PC-3 (cell line): ENCODE measurements at regions not wholly inside any gene's neighbourhood (a gene's known extent, or its start where the extent isn't known, plus 50 kb on each side); places are given as distances from the start of the nearest gene placed in this dataset.

Experiments used
- ATAC-seq: fragments of 200-7000 bp; cut with Tn5 transposase; 2 replicates; pipeline ENCODE4 v1.9.1; 2020; ENCODE audit warnings: mild to moderate bottlenecking, moderate library complexity
- BruUV-seq: library from RNA; stranded (reverse); fragments of 400-500 nt; replicated peaks from 2 replicates; lab custom pipeline; 2021; lab: Mats Ljungman, UMichigan
- CTCF ChIA-PET: fragments of 300-600 bp; sonication (Branson Sonifier 250); formaldehyde crosslinking; loops from one replicate; lab custom pipeline; 2022; ENCODE audit warnings: antibody characterized with exemption; lab: Charles Lee
- POLR2A ChIA-PET: fragments of 300-600 bp; sonication (Branson Sonifier 250); formaldehyde crosslinking; loops from one replicate; lab custom pipeline; 2022; ENCODE audit warnings: antibody characterized with exemption; ENCODE audit not compliant: unreplicated experiment; lab: Charles Lee
- DNase-seq: peaks from one replicate; pipeline ENCODE4 v3.0.0-alpha.2; 2015
- H2AFZ ChIP-seq: fragments of 300-600 bp; sonication (generic); 2 replicates; pipeline ENCODE4 v1.6.0; 2016; ENCODE audit warnings: antibody characterized with exemption, low read length
- H3F3A ChIP-seq: fragments of 300-600 bp; sonication (generic); one replicate; pipeline ENCODE4 v1.6.0; 2017; ENCODE audit warnings: antibody characterized with exemption, low read length, control low read depth, mild to moderate bottlenecking; ENCODE audit not compliant: unreplicated experiment
- H3K27ac ChIP-seq: fragments of 300-600 bp; sonication (generic); 2 replicates; pipeline ENCODE4 v1.5.1; 2016; ENCODE audit warnings: mild to moderate bottlenecking, low read length
- H3K27me3 ChIP-seq: fragments of 300-600 bp; sonication (generic); 2 replicates; pipeline ENCODE4 v1.6.1; 2016; ENCODE audit warnings: low read length, mixed read lengths
- H3K36me3 ChIP-seq: fragments of 300-600 bp; sonication (generic); 2 replicates; pipeline ENCODE4 v1.6.1; 2016; ENCODE audit warnings: low read depth, mixed run types, low read length, mixed read lengths
- H3K4me1 ChIP-seq: fragments of 300-600 bp; sonication (generic); 2 replicates; pipeline ENCODE4 v1.5.1; 2016; ENCODE audit warnings: low read length; ENCODE audit not compliant: insufficient read depth
- H3K4me2 ChIP-seq: fragments of 300-600 bp; sonication (generic); 2 replicates; pipeline ENCODE4 v1.6.0; 2016; ENCODE audit warnings: low read length
- H3K4me3 ChIP-seq: fragments of 300-600 bp; sonication (generic); 2 replicates; pipeline ENCODE4 v1.5.1; 2016; ENCODE audit warnings: mild to moderate bottlenecking, low read length, mixed read lengths
- H3K79me2 ChIP-seq: fragments of 300-600 bp; sonication (generic); 2 replicates; pipeline ENCODE4 v1.6.1; 2017; ENCODE audit warnings: low read length, mixed read lengths
- H3K9ac ChIP-seq: fragments of 300-600 bp; sonication (generic); 2 replicates; pipeline ENCODE4 v1.6.0; 2016; ENCODE audit warnings: mild to moderate bottlenecking, low read length
- H3K9me2 ChIP-seq: fragments of 300-600 bp; sonication (generic); replicated peaks from 2 replicates; pipeline ENCODE4 v1.6.1; 2016; ENCODE audit warnings: mixed run types, low read length, mixed read lengths
- H3K9me3 ChIP-seq: fragments of 300-600 bp; sonication (generic); 2 replicates; pipeline ENCODE4 v1.6.1; 2016; ENCODE audit warnings: low read length, mixed read lengths
- H4K20me1 ChIP-seq: fragments of 300-600 bp; sonication (generic); 2 replicates; pipeline ENCODE4 v1.6.1; 2016; ENCODE audit warnings: low read length, mixed read lengths
- EZH2 ChIP-seq: fragments of 300-600 bp; sonication (generic); IDR thresholded peaks from one replicate; pipeline ENCODE4 v1.6.1; 2017; ENCODE audit warnings: antibody characterized with exemption, mild to moderate bottlenecking, low read length; ENCODE audit not compliant: unreplicated experiment
- EZH2phosphoT487 ChIP-seq: fragments of 300-600 bp; sonication (generic); IDR thresholded peaks from 2 replicates; pipeline ENCODE4 v1.6.1; 2018; ENCODE audit warnings: mild to moderate bottlenecking, antibody characterized with exemption, low read length, borderline replicate concordance
- intact Hi-C: fragments of 100-400 bp; cut with micrococcal nuclease; formaldehyde crosslinking; loops from 2 replicates; pipeline ENCODE4 v1.9.0; 2023
- TF ChIP-seq, protein P1 (sequence below): fragments of 300-600 bp; sonication (generic); conservative IDR thresholded peaks from 2 replicates; pipeline ENCODE4 v1.5.1; 2017; ENCODE audit warnings: antibody characterized with exemption, low read depth, mild to moderate bottlenecking, low read length

- H3K4me3 ChIP-seq = no peak overlapping the region
- BruUV-seq = no TSS peak
- ChIA-PET POLR2A (no interaction called here), CTCF (no interaction called here)
- H4K20me1 ChIP-seq = no peaks in the 10 kb centered on the region
- no peak for DNase-seq
- H3K4me1 ChIP-seq = no peaks in the 10 kb centered on the region
- H3K79me2 ChIP-seq = no peaks in the 10 kb centered on the region
- no peak overlapping the region for H3K4me2 ChIP-seq
- H3K27me3 ChIP-seq = no peaks in the 10 kb centered on the region
- no peaks in the 10 kb centered on the region for H3K9me2 ChIP-seq
- H3F3A ChIP-seq = no peaks in the 10 kb centered on the region
- intact Hi-C loops = no loop called here
- no peak for TF ChIP-seq EZH2
- TF ChIP-seq EZH2phosphoT487 = no peak
- TF ChIP-seq, protein P1, sequence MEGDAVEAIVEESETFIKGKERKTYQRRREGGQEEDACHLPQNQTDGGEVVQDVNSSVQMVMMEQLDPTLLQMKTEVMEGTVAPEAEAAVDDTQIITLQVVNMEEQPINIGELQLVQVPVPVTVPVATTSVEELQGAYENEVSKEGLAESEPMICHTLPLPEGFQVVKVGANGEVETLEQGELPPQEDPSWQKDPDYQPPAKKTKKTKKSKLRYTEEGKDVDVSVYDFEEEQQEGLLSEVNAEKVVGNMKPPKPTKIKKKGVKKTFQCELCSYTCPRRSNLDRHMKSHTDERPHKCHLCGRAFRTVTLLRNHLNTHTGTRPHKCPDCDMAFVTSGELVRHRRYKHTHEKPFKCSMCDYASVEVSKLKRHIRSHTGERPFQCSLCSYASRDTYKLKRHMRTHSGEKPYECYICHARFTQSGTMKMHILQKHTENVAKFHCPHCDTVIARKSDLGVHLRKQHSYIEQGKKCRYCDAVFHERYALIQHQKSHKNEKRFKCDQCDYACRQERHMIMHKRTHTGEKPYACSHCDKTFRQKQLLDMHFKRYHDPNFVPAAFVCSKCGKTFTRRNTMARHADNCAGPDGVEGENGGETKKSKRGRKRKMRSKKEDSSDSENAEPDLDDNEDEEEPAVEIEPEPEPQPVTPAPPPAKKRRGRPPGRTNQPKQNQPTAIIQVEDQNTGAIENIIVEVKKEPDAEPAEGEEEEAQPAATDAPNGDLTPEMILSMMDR = no peak
- H2AFZ ChIP-seq = no peak overlapping the region
- H3K9ac ChIP-seq = no peak overlapping the region
- no peaks in the 10 kb centered on the region for H3K9me3 ChIP-seq
- no peak for ATAC-seq
- no peak overlapping the region for H3K27ac ChIP-seq
- H3K36me3 ChIP-seq = no peaks in the 10 kb centered on the region
These were observed 292.4 kb upstream of the SMIM30 start for GRCh38 chr7:113410796-113411195.

GRCh38 chr7:113408999-113409398 lies 290.6 kb upstream of the SMIM30 start:
- H3K9me3 ChIP-seq = no peaks in the 10 kb centered on the region
- H4K20me1 ChIP-seq = no peaks in the 10 kb centered on the region
- no peaks in the 10 kb centered on the region for H3K36me3 ChIP-seq
- no peaks in the 10 kb centered on the region for H3K79me2 ChIP-seq
- no peaks in the 10 kb centered on the region for H3K4me1 ChIP-seq
- DNase-seq = no peak
- no TSS peak for BruUV-seq
- no peak overlapping the region for H3K4me2 ChIP-seq
- CTCF ChIA-PET = no interaction called here
- TF ChIP-seq, protein P1 = no peak
- intact Hi-C loops = no loop called here
- no peak overlapping the region for H3K9ac ChIP-seq
- POLR2A ChIA-PET = no interaction called here
- H3K27ac ChIP-seq = no peak overlapping the region
- no peaks in the 10 kb centered on the region for H3F3A ChIP-seq
- no peak for ATAC-seq
- H2AFZ ChIP-seq = no peak overlapping the region
- H3K27me3 ChIP-seq = no peaks in the 10 kb centered on the region
- H3K9me2 ChIP-seq = no peaks in the 10 kb centered on the region
- no peak overlapping the region for H3K4me3 ChIP-seq

- CTCF ChIA-PET = no interaction called here
- Histone ChIP-seq H3K36me3 (no peaks in the 10 kb centered on the region), H3F3A (no peaks in the 10 kb centered on the region), H3K9me2 (no peaks in the 10 kb centered on the region), H2AFZ (no peak overlapping the region), H3K4me2 (no peak overlapping the region), H3K27me3 (no peaks in the 10 kb centered on the region), H3K27ac (no peak overlapping the region), H3K79me2 (no peaks in the 10 kb centered on the region), H3K4me1 (no peaks in the 10 kb centered on the region), H3K9ac (no peak overlapping the region), H4K20me1 (no peaks in the 10 kb centered on the region), H3K4me3 (no peak overlapping the region), H3K9me3 (no peaks in the 10 kb centered on the region)
- ATAC-seq (no peak), DNase-seq (no peak)
- intact Hi-C loops = no loop called here
- POLR2A ChIA-PET = no interaction called here
- no TSS peak for BruUV-seq
- TF ChIP-seq EZH2phosphoT487 = no peak
- TF ChIP-seq EZH2 = no peak
- TF ChIP-seq, protein P1 = no peak
These were observed 287.1 kb upstream of the SMIM30 start for GRCh38 chr7:113405296-113406056.
